ENCODE measurements at regions not wholly inside any gene's neighbourhood (a gene's known extent, or its start where the extent isn't known, plus 50 kb on each side); places are given as distances from the start of the nearest gene placed in this dataset.
A peak's percentile ranks its signal among the peaks of the same experiment; 100 is the strongest.

DNA sequence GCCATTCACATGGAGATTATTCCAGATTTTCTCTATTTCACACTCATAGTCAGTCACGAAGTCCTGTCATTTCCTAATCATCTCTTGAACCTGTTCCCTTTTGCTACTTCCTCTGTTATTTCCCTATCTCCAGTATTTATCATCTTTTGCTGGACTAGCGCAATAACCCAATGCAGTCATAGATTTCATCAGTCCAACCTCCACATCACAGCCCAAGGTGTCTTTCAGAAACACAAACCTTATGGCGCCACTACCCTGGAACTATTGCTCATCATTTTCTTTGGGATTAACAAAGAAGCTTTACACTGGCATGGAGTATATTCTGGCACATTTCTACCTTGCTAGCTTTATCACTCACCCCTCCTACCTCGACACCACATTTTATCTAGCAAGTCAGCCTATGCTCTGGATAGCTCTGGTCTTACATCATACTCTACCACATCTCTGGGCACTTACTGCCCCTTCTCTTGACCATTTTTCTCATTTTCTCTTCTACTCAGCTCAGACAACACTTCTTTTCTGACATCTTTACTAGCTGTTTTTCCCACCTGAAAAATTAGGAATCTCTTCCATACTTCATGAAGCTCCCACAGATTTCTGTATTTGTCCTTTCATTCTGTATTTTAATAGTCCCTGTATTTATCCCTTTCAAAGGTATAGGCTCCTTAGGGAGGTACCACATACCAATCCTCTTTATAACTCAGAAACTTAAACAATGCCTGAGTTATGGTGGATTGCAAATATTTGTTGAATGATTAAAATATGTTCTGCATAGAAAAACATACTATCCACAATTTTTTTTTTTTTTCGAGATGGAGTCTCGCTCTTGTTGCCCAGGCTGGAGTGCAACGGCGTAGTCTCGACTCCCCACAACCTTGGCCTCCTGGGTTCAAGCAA lies 534.7 kb downstream of the KLF12 start:
- Histone ChIP-seq H3K27ac (ENCODE audit: low read length, poor library complexity, severe bottlenecking) (no peak overlapping the region), H3K9me3 (ENCODE audit: control insufficient read depth, low read length) (no peaks in the 10 kb centered on the region), H3K4me1 (ENCODE audit: control insufficient read depth, insufficient read depth, low read depth, low read length) (no peaks in the 10 kb centered on the region), H3K4me3 (ENCODE audit: insufficient read depth in 1 of 2, low read depth in 1 of 2, low read length in 2 of 2) (no peak overlapping the region), H3K14ac (ENCODE audit: low read length in 2 of 2) (no peak overlapping the region), H3K4me2 (ENCODE audit: low read length, poor library complexity, severe bottlenecking) (no peak overlapping the region), H4K8ac (ENCODE audit: low read length) (no peak overlapping the region), H2BK15ac (ENCODE audit: low read depth, poor library complexity, severe bottlenecking) (no peak overlapping the region), H2BK120ac (ENCODE audit: low read depth, low read length) (no peak overlapping the region), H3K9ac (ENCODE audit: low read length) (no peak overlapping the region), H3K4ac (ENCODE audit: low read depth in 1 of 2, low read length in 2 of 2) (no peak overlapping the region), H3K23ac (ENCODE audit: low read length in 2 of 2) (no peak overlapping the region), H2BK12ac (ENCODE audit: low read length in 2 of 2) (no peak overlapping the region), H3K27me3 (ENCODE audit: control insufficient read depth in 1 of 2, insufficient read depth in 1 of 2, low read length in 2 of 2) (no peaks in the 10 kb centered on the region), H3K79me1 (replicated peaks; ENCODE audit: low read length, poor library complexity, severe bottlenecking) (no peaks in the 10 kb centered on the region), H3K18ac (ENCODE audit: low read depth in 1 of 2, low read length in 2 of 2) (no peak overlapping the region), H2AK5ac (ENCODE audit: low read length, severe bottlenecking) (no peak overlapping the region), H2BK5ac (ENCODE audit: low read depth, low read length, poor library complexity, severe bottlenecking) (no peak overlapping the region), H3K36me3 (ENCODE audit: control insufficient read depth in 1 of 2, insufficient read depth in 2 of 2, low read depth in 1 of 2, low read length in 2 of 2) (no peaks in the 10 kb centered on the region), H4K91ac (ENCODE audit: low read length) (no peak overlapping the region), H2AFZ (ENCODE audit: low read depth, low read length) (no peak overlapping the region)
- 85% methylated on average over 9 of the region's 9 CpGs for WGBS
- no peak for DNase-seq

- H3K9ac ChIP-seq (ENCODE audit: low read length), result no peak overlapping the region
- no peak overlapping the region for H3K14ac ChIP-seq (ENCODE audit: low read length in 2 of 2)
- H3K36me3 ChIP-seq (ENCODE audit: control insufficient read depth in 1 of 2, insufficient read depth in 2 of 2, low read depth in 1 of 2, low read length in 2 of 2), result no peaks in the 10 kb centered on the region
- no peak overlapping the region for H2AFZ ChIP-seq (ENCODE audit: low read depth, low read length)
- H3K9me3 ChIP-seq (ENCODE audit: control insufficient read depth, low read length), result no peaks in the 10 kb centered on the region
- H2BK120ac ChIP-seq (ENCODE audit: low read depth, low read length), result no peak overlapping the region
- H2BK15ac ChIP-seq (ENCODE audit: low read depth, poor library complexity, severe bottlenecking), result no peak overlapping the region
- no peak overlapping the region for H3K27ac ChIP-seq (ENCODE audit: low read length, poor library complexity, severe bottlenecking)
- no peak overlapping the region for H3K18ac ChIP-seq (ENCODE audit: low read depth in 1 of 2, low read length in 2 of 2)
- H3K23ac ChIP-seq (ENCODE audit: low read length in 2 of 2), result no peak overlapping the region
- no peaks in the 10 kb centered on the region for H3K4me1 ChIP-seq (ENCODE audit: control insufficient read depth, insufficient read depth, low read depth, low read length)
- no peak overlapping the region for H3K4me2 ChIP-seq (ENCODE audit: low read length, poor library complexity, severe bottlenecking)
- no peak overlapping the region for H2BK12ac ChIP-seq (ENCODE audit: low read length in 2 of 2)
- peak; percentile 71 for DNase-seq
- no peak overlapping the region for H4K8ac ChIP-seq (ENCODE audit: low read length)
- no peaks in the 10 kb centered on the region for H3K79me1 ChIP-seq (replicated peaks; ENCODE audit: low read length, poor library complexity, severe bottlenecking)
- no peak overlapping the region for H3K4me3 ChIP-seq (ENCODE audit: insufficient read depth in 1 of 2, low read depth in 1 of 2, low read length in 2 of 2)
- no peak overlapping the region for H2AK5ac ChIP-seq (ENCODE audit: low read length, severe bottlenecking)
- no peak overlapping the region for H4K91ac ChIP-seq (ENCODE audit: low read length)
- no peak overlapping the region for H2BK5ac ChIP-seq (ENCODE audit: low read depth, low read length, poor library complexity, severe bottlenecking)
- no peaks in the 10 kb centered on the region for H3K27me3 ChIP-seq (ENCODE audit: control insufficient read depth in 1 of 2, insufficient read depth in 1 of 2, low read length in 2 of 2)
- H3K4ac ChIP-seq (ENCODE audit: low read depth in 1 of 2, low read length in 2 of 2), result no peak overlapping the region
- WGBS, result 68% methylated on average over 2 of the region's 3 CpGs
Observed at GRCh38 chr13:73598020-73598712, 536.0 kb downstream of the KLF12 start.

DNA sequence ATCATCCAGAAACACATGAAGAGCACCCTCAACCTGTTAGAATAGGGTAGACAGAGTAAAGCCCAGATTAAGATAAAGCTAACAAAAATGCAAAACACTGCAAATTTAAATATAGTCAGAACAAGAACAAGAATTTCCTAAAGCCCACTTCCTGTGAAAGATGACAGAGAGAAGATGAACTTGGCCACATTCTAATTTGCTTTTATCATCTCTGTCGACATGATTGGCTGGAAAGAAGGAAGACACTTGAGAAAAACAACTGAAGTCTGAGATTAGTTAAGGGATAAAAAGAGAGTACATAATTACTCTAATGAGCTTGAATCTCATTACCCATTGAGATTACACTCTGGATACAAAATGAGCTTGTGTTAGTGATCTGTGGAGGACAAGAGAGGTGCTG lies 537.6 kb downstream of the KLF5 start:
- no peaks in the 10 kb centered on the region for H3K27me3 ChIP-seq (ENCODE audit: control insufficient read depth in 1 of 2, insufficient read depth in 1 of 2, low read length in 2 of 2)
- H4K8ac ChIP-seq (ENCODE audit: low read length), result no peak overlapping the region
- WGBS, result 67% methylated on average over 1 of the region's 1 CpG
- H3K4me1 ChIP-seq (ENCODE audit: control insufficient read depth, insufficient read depth, low read depth, low read length), result no peaks in the 10 kb centered on the region
- no peak overlapping the region for H3K18ac ChIP-seq (ENCODE audit: low read depth in 1 of 2, low read length in 2 of 2)
- H2BK12ac ChIP-seq (ENCODE audit: low read length in 2 of 2), result no peak overlapping the region
- no peak overlapping the region for H4K91ac ChIP-seq (ENCODE audit: low read length)
- H3K4me3 ChIP-seq (ENCODE audit: insufficient read depth in 1 of 2, low read depth in 1 of 2, low read length in 2 of 2), result no peak overlapping the region
- H3K27ac ChIP-seq (ENCODE audit: low read length, poor library complexity, severe bottlenecking), result no peak overlapping the region
- H2BK15ac ChIP-seq (ENCODE audit: low read depth, poor library complexity, severe bottlenecking), result no peak overlapping the region
- no peak overlapping the region for H2BK5ac ChIP-seq (ENCODE audit: low read depth, low read length, poor library complexity, severe bottlenecking)
- no peaks in the 10 kb centered on the region for H3K9me3 ChIP-seq (ENCODE audit: control insufficient read depth, low read length)
- no peak for DNase-seq
- no peaks in the 10 kb centered on the region for H3K79me1 ChIP-seq (replicated peaks; ENCODE audit: low read length, poor library complexity, severe bottlenecking)
- no peak overlapping the region for H3K4me2 ChIP-seq (ENCODE audit: low read length, poor library complexity, severe bottlenecking)
- H2AK5ac ChIP-seq (ENCODE audit: low read length, severe bottlenecking), result no peak overlapping the region
- no peak overlapping the region for H2AFZ ChIP-seq (ENCODE audit: low read depth, low read length)
- H3K36me3 ChIP-seq (ENCODE audit: control insufficient read depth in 1 of 2, insufficient read depth in 2 of 2, low read depth in 1 of 2, low read length in 2 of 2), result no peaks in the 10 kb centered on the region
- H3K14ac ChIP-seq (ENCODE audit: low read length in 2 of 2), result no peak overlapping the region
- no peak overlapping the region for H3K9ac ChIP-seq (ENCODE audit: low read length)
- no peak overlapping the region for H2BK120ac ChIP-seq (ENCODE audit: low read depth, low read length)
- H3K23ac ChIP-seq (ENCODE audit: low read length in 2 of 2), result no peak overlapping the region
- no peak overlapping the region for H3K4ac ChIP-seq (ENCODE audit: low read depth in 1 of 2, low read length in 2 of 2)

DNA sequence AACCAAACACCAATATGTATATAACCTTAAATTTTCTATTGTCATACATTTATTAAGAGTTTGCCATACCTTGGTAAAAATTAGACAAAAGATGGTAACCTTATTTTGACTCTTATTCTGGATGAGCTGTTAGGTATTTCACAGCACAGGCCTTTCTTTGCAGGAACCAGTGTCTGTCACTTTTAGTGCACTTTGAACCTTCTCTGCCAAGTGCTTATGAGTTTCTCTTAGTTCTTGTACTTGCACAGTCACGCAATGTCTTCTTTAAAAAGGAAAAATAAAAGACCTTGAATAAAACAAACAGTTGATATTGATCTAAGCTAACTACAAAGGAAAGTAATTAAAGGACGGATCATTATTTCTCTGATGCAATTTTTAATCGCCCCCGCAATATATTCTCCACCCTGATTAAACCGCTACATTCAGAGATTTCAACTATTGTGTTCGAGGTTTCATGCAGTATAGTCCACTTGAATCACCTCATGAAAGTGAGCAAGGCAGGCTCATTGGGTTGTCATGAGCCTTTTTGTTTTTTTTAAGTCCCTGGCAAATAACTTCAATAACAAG lies 534.5 kb downstream of the KLF5 start:
- Histone ChIP-seq H2AK5ac (ENCODE audit: low read length, severe bottlenecking) (no peak overlapping the region), H2BK12ac (ENCODE audit: low read length in 2 of 2) (no peak overlapping the region)

More for the DNA sequence above, 534.5 kb downstream of the KLF5 start:
- H3K9me3 ChIP-seq (ENCODE audit: control insufficient read depth, low read length), result no peaks in the 10 kb centered on the region
- no peaks in the 10 kb centered on the region for H3K79me1 ChIP-seq (replicated peaks; ENCODE audit: low read length, poor library complexity, severe bottlenecking)
- DNase-seq, result no peak
- no peaks in the 10 kb centered on the region for H3K36me3 ChIP-seq (ENCODE audit: control insufficient read depth in 1 of 2, insufficient read depth in 2 of 2, low read depth in 1 of 2, low read length in 2 of 2)
- no peak overlapping the region for H3K27ac ChIP-seq (ENCODE audit: low read length, poor library complexity, severe bottlenecking)
- H2BK120ac ChIP-seq (ENCODE audit: low read depth, low read length), result no peak overlapping the region
- no peak overlapping the region for H3K4ac ChIP-seq (ENCODE audit: low read depth in 1 of 2, low read length in 2 of 2)
- no peak overlapping the region for H2AFZ ChIP-seq (ENCODE audit: low read depth, low read length)
- no peak overlapping the region for H3K9ac ChIP-seq (ENCODE audit: low read length)
- H3K14ac ChIP-seq (ENCODE audit: low read length in 2 of 2), result no peak overlapping the region
- no peak overlapping the region for H3K23ac ChIP-seq (ENCODE audit: low read length in 2 of 2)
- no peak overlapping the region for H4K8ac ChIP-seq (ENCODE audit: low read length)
- no peak overlapping the region for H4K91ac ChIP-seq (ENCODE audit: low read length)
- H3K4me1 ChIP-seq (ENCODE audit: control insufficient read depth, insufficient read depth, low read depth, low read length), result no peaks in the 10 kb centered on the region
- no peak overlapping the region for H3K18ac ChIP-seq (ENCODE audit: low read depth in 1 of 2, low read length in 2 of 2)
- no peaks in the 10 kb centered on the region for H3K27me3 ChIP-seq (ENCODE audit: control insufficient read depth in 1 of 2, insufficient read depth in 1 of 2, low read length in 2 of 2)
- no peak overlapping the region for H3K4me3 ChIP-seq (ENCODE audit: insufficient read depth in 1 of 2, low read depth in 1 of 2, low read length in 2 of 2)
- H2BK5ac ChIP-seq (ENCODE audit: low read depth, low read length, poor library complexity, severe bottlenecking), result no peak overlapping the region
- no peak overlapping the region for H2BK15ac ChIP-seq (ENCODE audit: low read depth, poor library complexity, severe bottlenecking)
- WGBS, result 93% methylated on average over 5 of the region's 6 CpGs
- H3K4me2 ChIP-seq (ENCODE audit: low read length, poor library complexity, severe bottlenecking), result no peak overlapping the region

Measured in mesenchymal stem cell (in vitro differentiated cells and primary cell).